RWPE1 (cell line): ENCODE measurements at regions not wholly inside any gene's neighbourhood (a gene's known extent, or its start where the extent isn't known, plus 50 kb on each side); places are given as distances from the start of the nearest gene placed in this dataset.

Experiments
- CTCF ChIA-PET: fragments of 350-600 bp; sonication (Branson Sonifier 250); formaldehyde crosslinking; extraction: SDS; loops from one replicate; lab custom pipeline; 2021; lab: Yijun Ruan, JAX
- POLR2A ChIA-PET: fragments of 400-600 bp; formaldehyde crosslinking; extraction: SDS; loops from one replicate; lab custom pipeline; 2020; ENCODE audit warnings: antibody characterized with exemption; ENCODE audit not compliant: low non-redundant PET; lab: Yijun Ruan, JAX
- DNase-seq: peaks from one replicate; pipeline ENCODE4 v3.0.0; 2012; ENCODE audit warnings: low spot score
- H3K27ac ChIP-seq: fragments of 450-650 bp; 2 replicates; pipeline ENCODE4 v1.5.1; 2017
- CTCF ChIP-seq: fragments of 450-650 bp; conservative IDR thresholded peaks from 2 replicates; pipeline ENCODE4 v1.5.1; 2017; ENCODE audit warnings: low read depth, mild to moderate bottlenecking

GRCh38 chr7:17037356-17037755 lies 155.6 kb upstream of the AGR3 start:
- TF ChIP-seq CTCF = no peak
- POLR2A ChIA-PET = no interaction called here
- CTCF ChIA-PET = no interaction called here
- no peak for DNase-seq
- H3K27ac ChIP-seq = no peak overlapping the region

- no peak overlapping the region for H3K27ac ChIP-seq
- ChIA-PET POLR2A (no interaction called here), CTCF (no interaction called here)
- DNase-seq = no peak
- no peak for TF ChIP-seq CTCF
These were observed 156.5 kb upstream of the AGR3 start for GRCh38 chr7:17038160-17038782.

GRCh38 chr7:17038783-17039170 lies 157.0 kb upstream of the AGR3 start:
- H3K27ac ChIP-seq = no peak overlapping the region
- CTCF ChIA-PET = interaction anchor here (0.6 kb wide), 1 partner anchor 229 kb away, joined by 3 read pairs; no protein-coding TSS in a partner anchor
- no peak for DNase-seq
- POLR2A ChIA-PET = no interaction called here
- no peak for TF ChIP-seq CTCF

- ChIA-PET CTCF (interaction anchor here (0.6 kb wide), 1 partner anchor 228 kb away, joined by 3 read pairs; no protein-coding TSS in a partner anchor), POLR2A (no interaction called here)
- H3K27ac ChIP-seq = no peak overlapping the region
- no peak for TF ChIP-seq CTCF
- DNase-seq = no peak
These were observed 157.6 kb upstream of the AGR3 start for GRCh38 chr7:17039372-17039771.

GRCh38 chr7:17040716-17041115 lies 158.9 kb upstream of the AGR3 start:
- ChIA-PET POLR2A (no interaction called here), CTCF (no interaction called here)
- H3K27ac ChIP-seq = no peak overlapping the region
- TF ChIP-seq CTCF = no peak
- no peak for DNase-seq

- DNase-seq = peak; percentile 37
- H3K27ac ChIP-seq = no peak overlapping the region
- TF ChIP-seq CTCF = no peak
- POLR2A ChIA-PET = no interaction called here
- CTCF ChIA-PET = no interaction called here
These were observed 159.5 kb upstream of the AGR3 start for GRCh38 chr7:17041324-17041723.

- no peak for TF ChIP-seq CTCF
- CTCF ChIA-PET = no interaction called here
- no peak overlapping the region for H3K27ac ChIP-seq
- POLR2A ChIA-PET = no interaction called here
- no peak for DNase-seq
These were observed 160.4 kb upstream of the AGR3 start for GRCh38 chr7:17042211-17042610.
